Activated naive CD8-positive, alpha-beta T cell treated with anti-CD3 and anti-CD28 coated beads, Interleukin-2, amount 10 ng/mL, durations not matched to agents 7 days and 5 days (primary cell): ENCODE measurements at regions not wholly inside any gene's neighbourhood (a gene's known extent, or its start where the extent isn't known, plus 50 kb on each side); places are given as distances from the start of the nearest gene placed in this dataset.

Source experiments
- ATAC-seq: fragments of 150-1000 bp; cut with Tn5 transposase; one replicate; pipeline ENCODE4 v1.10.0; 2021; ENCODE audit warnings: low read depth, moderate library complexity
- POLR2A ChIA-PET: fragments of 350-600 bp; sonication (Branson Sonifier 250); formaldehyde crosslinking; loops from one replicate; lab custom pipeline; 2021; ENCODE audit warnings: antibody characterized with exemption; lab: Charles Lee
- DNase-seq: peaks from one replicate; pipeline ENCODE4 v3.0.0; 2021
- H3K27ac Mint-ChIP-seq: one replicate; pipeline ENCODE4 v1.8.0; 2022; ENCODE audit warnings: mild to moderate bottlenecking, mixed read lengths
- H3K27me3 Mint-ChIP-seq: one replicate; pipeline ENCODE4 v1.8.0; 2022; ENCODE audit warnings: mild to moderate bottlenecking, moderate library complexity, mixed read lengths
- H3K36me3 Mint-ChIP-seq: one replicate; pipeline ENCODE4 v1.8.0; 2021; ENCODE audit warnings: mild to moderate bottlenecking, mixed read lengths
- H3K4me1 Mint-ChIP-seq: one replicate; pipeline ENCODE4 v1.8.0; 2021; ENCODE audit warnings: mixed read lengths
- H3K4me3 Mint-ChIP-seq: one replicate; pipeline ENCODE4 v1.8.0; 2022; ENCODE audit warnings: mild to moderate bottlenecking, moderate library complexity, mixed read lengths
- H3K9me3 Mint-ChIP-seq: one replicate; pipeline ENCODE4 v1.8.0; 2021; ENCODE audit warnings: mixed read lengths

DNA sequence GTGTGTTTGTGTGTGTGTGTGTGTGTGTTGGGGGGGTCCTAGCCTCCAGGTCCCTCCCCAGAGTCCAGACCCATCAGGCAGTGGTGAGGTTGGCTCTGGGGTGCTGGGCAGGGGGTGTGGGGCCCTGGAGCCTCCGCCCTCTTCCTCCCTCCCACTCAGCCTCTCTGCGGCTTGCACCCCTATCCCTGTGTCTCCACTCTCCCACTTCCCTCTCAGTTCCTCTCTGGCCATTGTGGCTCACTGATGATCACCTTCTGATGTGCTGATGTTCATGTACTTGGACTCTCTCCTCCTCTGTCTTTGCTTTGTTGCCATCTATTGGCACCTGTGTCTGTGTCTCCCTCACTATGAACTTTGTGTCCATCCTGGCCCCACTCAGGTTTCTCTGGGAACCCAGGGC, 298.7 kb downstream of the ZEB1 start:
- H3K36me3 Mint-ChIP-seq: no peaks in the 10 kb centered on the region
- DNase-seq: no peak
- POLR2A ChIA-PET: no interaction called here
- H3K4me1 Mint-ChIP-seq: no peaks in the 10 kb centered on the region
- no peak for ATAC-seq
- H3K27ac Mint-ChIP-seq: no peak overlapping the region
- no peak overlapping the region for H3K4me3 Mint-ChIP-seq
- H3K9me3 Mint-ChIP-seq: no peaks in the 10 kb centered on the region
- peaks cover 7% of the 10 kb centered on the region for H3K27me3 Mint-ChIP-seq

DNA sequence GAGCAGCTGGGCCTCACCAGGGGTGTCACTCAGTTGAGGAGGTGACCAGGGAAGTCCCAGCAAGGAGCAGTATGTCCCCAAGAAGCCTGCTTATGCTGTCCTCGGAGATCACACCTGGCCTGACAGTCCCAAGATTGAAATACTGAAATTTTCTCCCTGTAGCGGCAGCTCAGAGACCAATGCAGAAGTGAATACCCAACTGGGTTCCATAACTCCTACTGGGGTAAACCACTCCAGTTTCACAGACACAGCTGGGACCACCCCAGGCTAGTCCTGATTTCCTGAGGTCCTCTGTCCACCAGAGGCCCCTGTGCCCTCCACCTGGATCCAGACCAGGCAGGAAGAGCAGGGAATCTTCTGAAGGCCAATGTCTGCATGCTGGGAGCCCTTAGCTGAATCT, 298.1 kb downstream of the ZEB1 start:
- no peaks in the 10 kb centered on the region for H3K36me3 Mint-ChIP-seq
- POLR2A ChIA-PET: no interaction called here
- no peaks in the 10 kb centered on the region for H3K4me1 Mint-ChIP-seq
- H3K27ac Mint-ChIP-seq: no peak overlapping the region
- H3K9me3 Mint-ChIP-seq: no peaks in the 10 kb centered on the region
- H3K27me3 Mint-ChIP-seq: peaks cover 11% of the 10 kb centered on the region
- no peak overlapping the region for H3K4me3 Mint-ChIP-seq
- no peak for ATAC-seq
- no peak for DNase-seq

DNA sequence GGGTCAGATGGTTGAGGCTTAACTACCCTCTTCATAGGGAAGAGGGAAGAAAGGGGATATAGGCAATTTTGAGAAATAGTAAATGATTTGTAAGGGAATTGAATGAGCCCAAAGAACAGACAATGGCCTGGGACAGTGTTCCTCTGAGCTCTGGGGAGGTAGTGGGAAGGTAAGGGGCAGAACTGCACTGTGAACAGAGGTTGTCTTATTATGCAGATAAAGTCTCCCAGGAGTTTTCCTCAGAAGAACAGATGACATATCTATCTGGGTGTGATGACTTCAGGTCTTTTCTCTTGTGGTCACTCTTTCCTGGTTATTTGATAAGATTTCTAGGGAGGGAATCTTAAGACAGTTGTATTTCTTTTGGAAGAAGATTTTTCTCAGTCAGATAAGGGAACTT, 296.1 kb downstream of the ZEB1 start:
- Mint-ChIP-seq H3K9me3 (no peaks in the 10 kb centered on the region), H3K27me3 (peaks cover 16% of the 10 kb centered on the region), H3K4me3 (no peak overlapping the region), H3K27ac (no peak overlapping the region), H3K4me1 (no peaks in the 10 kb centered on the region), H3K36me3 (no peaks in the 10 kb centered on the region)
- POLR2A ChIA-PET: no interaction called here
- ATAC-seq (no peak), DNase-seq (no peak)

DNA sequence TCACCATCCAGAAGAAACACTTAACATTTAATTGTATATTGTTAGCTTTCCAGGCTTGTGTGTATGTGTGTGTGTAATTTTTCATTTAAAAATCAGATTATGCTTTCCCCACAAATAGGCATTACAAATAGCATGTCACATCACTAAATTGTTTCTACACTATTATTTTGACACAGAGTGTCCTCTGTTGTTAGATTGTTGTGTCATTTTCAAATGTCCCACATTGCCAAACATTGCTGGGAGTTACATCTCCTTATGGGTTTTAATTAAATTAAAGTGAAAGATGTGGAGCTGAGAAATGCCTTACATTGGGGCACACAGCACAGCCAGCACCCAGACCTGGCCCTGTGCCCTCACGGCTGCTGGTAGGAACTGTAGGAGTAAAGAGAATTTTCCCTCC, 295.6 kb downstream of the ZEB1 start:
- ATAC-seq: no peak
- Mint-ChIP-seq H3K27me3 (peaks cover 16% of the 10 kb centered on the region), H3K4me3 (no peak overlapping the region), H3K4me1 (no peaks in the 10 kb centered on the region), H3K27ac (no peak overlapping the region), H3K9me3 (no peaks in the 10 kb centered on the region), H3K36me3 (no peaks in the 10 kb centered on the region)
- POLR2A ChIA-PET: no interaction called here
- DNase-seq: no peak

DNA sequence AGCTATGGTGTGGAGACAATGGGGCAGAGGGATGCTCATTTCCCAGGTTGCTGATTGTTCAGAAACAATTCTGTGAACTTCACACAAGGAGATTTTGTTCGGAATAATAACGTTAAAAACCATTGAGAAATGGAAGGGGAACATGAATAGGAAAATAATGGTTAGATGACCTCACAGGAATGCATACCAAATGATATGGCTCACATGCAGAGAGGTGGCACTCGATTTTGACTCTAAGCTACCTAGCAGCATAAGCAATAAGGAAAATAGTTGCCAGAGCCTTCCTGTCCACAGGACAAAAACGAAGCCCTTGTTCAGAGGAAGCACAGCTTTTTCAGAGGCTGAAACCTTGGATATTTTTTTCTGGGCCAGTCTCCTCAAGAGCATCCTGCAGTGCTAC, 293.1 kb downstream of the ZEB1 start:
- peaks cover 16% of the 10 kb centered on the region for H3K27me3 Mint-ChIP-seq
- no peaks in the 10 kb centered on the region for H3K4me1 Mint-ChIP-seq
- no peak for DNase-seq
- no peaks in the 10 kb centered on the region for H3K9me3 Mint-ChIP-seq
- no peaks in the 10 kb centered on the region for H3K36me3 Mint-ChIP-seq
- POLR2A ChIA-PET: no interaction called here
- no peak overlapping the region for H3K4me3 Mint-ChIP-seq
- ATAC-seq: no peak
- H3K27ac Mint-ChIP-seq: no peak overlapping the region

DNA sequence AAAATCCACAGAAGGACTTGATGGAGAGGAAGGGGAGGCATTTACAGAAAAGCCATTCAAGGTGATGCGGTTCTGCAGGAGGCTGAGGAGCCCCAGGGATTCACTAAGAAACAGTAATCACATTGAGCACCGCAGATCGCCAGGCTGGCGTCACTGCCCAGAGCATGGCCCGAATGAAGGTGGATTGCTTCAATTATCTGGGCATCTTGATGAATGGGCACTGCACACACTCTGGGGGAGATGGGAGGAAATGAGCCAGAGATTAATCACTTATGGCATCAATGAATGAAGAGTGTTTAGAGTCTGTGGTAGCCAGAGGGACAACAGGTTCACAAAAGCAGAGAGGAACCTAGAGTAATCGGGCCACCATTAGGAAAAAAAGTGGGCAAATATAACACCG, 292.1 kb downstream of the ZEB1 start:
- Mint-ChIP-seq H3K9me3 (no peaks in the 10 kb centered on the region), H3K27me3 (peaks cover 16% of the 10 kb centered on the region), H3K36me3 (no peaks in the 10 kb centered on the region), H3K4me3 (no peak overlapping the region), H3K27ac (no peak overlapping the region), H3K4me1 (no peaks in the 10 kb centered on the region)
- DNase-seq (no peak), ATAC-seq (no peak)
- POLR2A ChIA-PET: no interaction called here

DNA sequence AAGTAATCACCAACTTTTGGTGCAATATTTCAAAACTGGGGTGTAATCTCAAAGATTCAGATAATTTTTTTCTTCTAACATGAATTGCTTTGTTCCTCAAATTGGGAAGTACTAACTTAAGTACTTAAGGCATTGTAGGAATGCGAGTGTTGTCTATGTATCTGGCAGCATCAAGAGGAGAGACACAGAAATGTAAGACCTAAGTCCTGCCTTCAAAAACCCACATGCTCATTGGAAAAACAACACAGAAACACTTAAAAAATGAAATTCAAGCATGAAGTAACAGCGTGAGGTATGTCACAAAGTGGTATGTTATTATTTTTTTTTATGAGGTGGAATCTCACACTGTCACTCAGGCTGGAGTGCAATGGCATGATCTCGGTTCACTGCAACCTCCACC, 288.5 kb downstream of the ZEB1 start:
- no peak for DNase-seq
- ATAC-seq: no peak
- Mint-ChIP-seq H3K9me3 (no peaks in the 10 kb centered on the region), H3K27ac (no peak overlapping the region), H3K4me1 (peaks cover 5% of the 10 kb centered on the region), H3K4me3 (no peak overlapping the region), H3K36me3 (no peaks in the 10 kb centered on the region), H3K27me3 (peaks cover 7% of the 10 kb centered on the region)
- POLR2A ChIA-PET: no interaction called here

DNA sequence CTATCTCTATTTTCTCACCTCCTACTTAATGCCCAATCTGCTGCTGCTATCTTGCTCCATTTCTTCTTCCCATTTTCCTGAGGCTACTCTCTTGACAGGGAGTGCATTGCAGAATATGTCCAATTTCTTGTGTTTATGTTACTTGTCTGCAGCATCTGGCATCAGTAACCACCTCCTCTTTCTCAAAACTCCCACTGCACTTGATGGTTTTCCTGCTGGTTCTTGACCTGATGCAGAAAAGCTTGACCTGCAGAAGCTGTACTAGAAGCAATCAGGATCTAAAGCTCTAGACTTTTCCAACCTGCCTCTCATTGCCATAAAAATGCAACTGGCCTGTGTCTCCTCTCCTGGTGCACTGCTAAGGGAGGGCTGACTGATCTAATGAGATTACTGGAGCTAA, 287.8 kb downstream of the ZEB1 start:
- H3K4me3 Mint-ChIP-seq: no peak overlapping the region
- ATAC-seq (no peak), DNase-seq (no peak)
- H3K9me3 Mint-ChIP-seq: no peaks in the 10 kb centered on the region
- no peaks in the 10 kb centered on the region for H3K36me3 Mint-ChIP-seq
- H3K27me3 Mint-ChIP-seq: peaks cover 4% of the 10 kb centered on the region
- H3K4me1 Mint-ChIP-seq: peaks cover 5% of the 10 kb centered on the region
- POLR2A ChIA-PET: no interaction called here
- no peak overlapping the region for H3K27ac Mint-ChIP-seq

DNA sequence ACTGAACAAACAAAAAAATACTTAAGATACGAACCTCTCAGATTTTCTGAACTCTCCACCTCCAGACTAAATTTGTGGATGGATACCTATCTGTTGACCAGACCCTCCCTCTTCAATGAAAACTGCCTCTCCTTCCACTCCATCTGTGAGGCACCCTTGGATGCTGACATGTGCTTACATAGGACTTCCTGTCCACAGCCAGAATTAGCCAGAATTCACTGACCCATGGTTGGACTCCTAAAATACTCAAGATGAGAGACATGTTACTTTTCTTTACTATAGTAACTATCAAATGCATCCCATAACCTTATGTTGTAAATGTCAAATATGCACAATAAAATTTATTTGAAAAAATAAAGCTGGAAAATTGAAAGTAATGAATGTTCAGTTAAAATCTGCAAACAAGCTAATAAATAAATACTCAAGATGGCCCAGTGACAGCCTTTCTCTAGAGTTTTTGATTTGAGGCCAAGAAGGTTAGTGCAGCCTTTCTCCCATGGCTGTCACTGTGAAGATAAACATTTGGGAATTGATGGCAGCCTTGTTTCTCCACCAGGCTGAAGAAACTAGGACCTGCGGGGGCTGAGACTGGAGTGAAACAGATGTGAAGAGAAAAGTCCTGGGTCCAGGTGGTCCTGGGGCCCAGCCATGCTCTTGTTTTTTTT, 287.0 kb downstream of the ZEB1 start:
- Mint-ChIP-seq H3K4me1 (peaks cover 5% of the 10 kb centered on the region), H3K27me3 (peaks cover 4% of the 10 kb centered on the region), H3K36me3 (no peaks in the 10 kb centered on the region), H3K27ac (no peak overlapping the region), H3K9me3 (no peaks in the 10 kb centered on the region), H3K4me3 (no peak overlapping the region)
- POLR2A ChIA-PET: no interaction called here
- DNase-seq (no peak), ATAC-seq (no peak)

DNA sequence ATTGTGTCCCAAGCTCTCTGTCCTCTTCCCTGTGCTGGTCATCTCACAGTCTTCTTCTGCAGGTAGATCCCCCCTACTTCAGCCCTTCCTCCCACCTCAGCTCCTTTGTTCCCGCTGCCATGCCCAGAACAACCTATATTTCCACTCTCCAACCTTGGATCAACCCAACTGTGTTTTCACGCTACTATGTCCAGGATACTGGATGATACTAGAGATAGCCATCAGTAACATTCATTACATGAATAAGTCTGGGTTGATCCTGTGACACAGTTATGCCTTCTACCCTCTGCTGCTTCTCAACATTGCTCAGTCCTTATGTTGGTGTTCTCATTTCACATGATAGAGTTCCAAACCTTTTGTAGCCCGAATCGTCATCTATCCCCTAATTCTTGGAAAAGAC, 286.4 kb downstream of the ZEB1 start:
- ATAC-seq (no peak), DNase-seq (no peak)
- POLR2A ChIA-PET: no interaction called here
- H3K27me3 Mint-ChIP-seq: peaks cover 7% of the 10 kb centered on the region
- no peaks in the 10 kb centered on the region for H3K36me3 Mint-ChIP-seq
- H3K27ac Mint-ChIP-seq: no peak overlapping the region
- H3K4me3 Mint-ChIP-seq: no peak overlapping the region
- peaks cover 8% of the 10 kb centered on the region for H3K4me1 Mint-ChIP-seq
- H3K9me3 Mint-ChIP-seq: no peaks in the 10 kb centered on the region

DNA sequence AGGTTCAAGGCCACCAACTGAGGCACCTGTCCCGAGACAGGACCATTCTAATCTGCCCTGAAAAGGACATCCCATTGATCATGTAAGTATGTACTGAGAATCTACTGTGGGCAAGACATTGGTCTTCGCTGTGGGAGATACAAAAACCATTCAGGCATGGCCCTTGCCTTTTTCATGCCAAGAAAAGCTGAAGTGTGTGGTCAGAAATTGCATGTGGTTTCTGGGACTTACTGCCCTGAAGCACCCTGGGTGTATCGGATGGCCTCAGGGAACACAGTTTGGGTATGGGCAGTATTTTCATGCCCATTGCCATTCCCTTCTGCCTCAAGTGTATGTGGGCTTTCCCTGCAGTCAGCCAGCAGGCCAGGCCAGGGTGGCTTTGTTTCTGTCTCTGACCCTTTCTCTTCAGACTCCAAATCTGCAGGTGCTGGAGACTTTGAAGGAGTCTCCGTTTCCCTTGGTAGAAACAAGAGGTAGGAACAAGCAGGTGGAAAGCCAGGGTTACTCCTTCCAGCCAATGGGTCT, 285.7 kb downstream of the ZEB1 start:
- H3K9me3 Mint-ChIP-seq: no peaks in the 10 kb centered on the region
- POLR2A ChIA-PET: no interaction called here
- H3K36me3 Mint-ChIP-seq: no peaks in the 10 kb centered on the region
- H3K27ac Mint-ChIP-seq: no peak overlapping the region
- no peak for DNase-seq
- no peak for ATAC-seq
- H3K4me1 Mint-ChIP-seq: peaks cover 10% of the 10 kb centered on the region
- H3K27me3 Mint-ChIP-seq: peaks cover 9% of the 10 kb centered on the region
- H3K4me3 Mint-ChIP-seq: peak overlapping the region; percentile 45

DNA sequence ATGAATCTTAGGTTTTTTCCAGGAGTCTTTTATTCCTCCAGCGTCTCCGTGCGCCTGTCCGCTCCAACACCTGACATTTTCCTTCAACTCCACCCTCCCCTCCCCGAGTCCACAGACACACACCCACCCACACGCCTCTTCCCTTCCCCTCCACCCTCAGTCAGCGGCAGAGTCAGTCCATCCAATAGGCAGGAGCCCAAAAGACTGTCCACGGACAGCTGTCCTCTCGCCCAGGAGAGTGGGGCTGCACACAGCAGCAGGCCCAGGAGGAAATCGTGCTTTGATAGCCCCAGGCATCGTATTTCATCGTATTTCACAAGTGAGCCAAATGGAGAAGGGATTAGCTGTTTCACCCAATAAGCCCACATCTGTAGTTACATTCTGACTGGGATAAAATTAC, 285.1 kb downstream of the ZEB1 start:
- Mint-ChIP-seq H3K27ac (no peak overlapping the region), H3K36me3 (no peaks in the 10 kb centered on the region), H3K4me3 (peak overlapping the region; percentile 92), H3K27me3 (peaks cover 9% of the 10 kb centered on the region), H3K4me1 (peaks cover 10% of the 10 kb centered on the region), H3K9me3 (no peaks in the 10 kb centered on the region)
- DNase-seq (no peak), ATAC-seq (no peak)
- POLR2A ChIA-PET: no interaction called here

DNA sequence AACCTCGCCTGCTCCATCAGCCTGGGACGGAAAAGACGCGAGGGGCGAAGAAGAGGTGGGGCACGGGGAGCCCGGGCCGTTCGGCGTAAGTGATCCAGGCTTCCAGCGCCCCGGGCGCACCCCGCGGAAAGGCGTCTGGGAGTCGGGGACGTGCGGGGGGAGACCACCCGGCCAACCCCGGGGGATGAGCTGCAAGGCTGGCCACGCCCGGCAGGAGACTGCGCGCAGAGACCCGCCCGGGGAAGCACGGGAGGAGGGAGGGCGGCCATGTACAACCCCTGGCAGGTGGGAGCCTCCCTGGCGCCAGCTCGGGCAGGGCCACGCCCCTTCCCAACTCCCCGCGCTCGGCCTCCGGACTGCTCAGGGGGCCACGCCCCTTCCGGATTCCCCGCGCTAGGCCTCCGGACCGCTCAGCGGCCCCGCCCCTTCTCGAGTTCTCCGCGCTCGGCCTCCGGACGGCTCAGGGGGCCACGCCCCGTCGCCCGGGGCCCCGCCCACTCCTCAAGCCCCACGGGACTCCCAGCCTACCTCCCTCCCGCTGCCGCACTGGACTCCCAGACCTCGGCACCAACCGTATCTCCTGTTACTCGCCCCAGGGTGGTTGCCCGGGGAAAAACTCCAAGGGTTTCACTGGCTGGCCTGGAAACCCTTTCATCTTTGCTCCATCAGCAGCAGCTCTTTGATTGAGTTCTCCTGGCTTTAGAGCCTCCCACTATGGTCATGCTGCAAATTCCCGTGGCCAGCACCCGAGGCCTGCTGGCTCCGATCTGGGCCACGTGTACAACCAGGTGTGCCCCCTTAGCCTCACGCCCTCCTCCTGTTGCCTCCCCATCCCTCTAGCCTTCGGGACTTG, 284.4 kb downstream of the ZEB1 start:
- H3K4me3 Mint-ChIP-seq: peak overlapping the region; percentile 92
- peaks cover 9% of the 10 kb centered on the region for H3K27me3 Mint-ChIP-seq
- ATAC-seq: peak; percentile 97
- H3K27ac Mint-ChIP-seq: peak overlapping the region; percentile 60
- peak; percentile 89 for DNase-seq
- H3K4me1 Mint-ChIP-seq: peaks cover 10% of the 10 kb centered on the region
- POLR2A ChIA-PET: no interaction called here
- no peaks in the 10 kb centered on the region for H3K36me3 Mint-ChIP-seq
- peaks cover 2% of the 10 kb centered on the region for H3K9me3 Mint-ChIP-seq
